Mucosa of stomach (tissue), 1 donor: ENCODE measurements at regions not wholly inside any gene's neighbourhood (a gene's known extent, or its start where the extent isn't known, plus 50 kb on each side); places are given as distances from the start of the nearest gene placed in this dataset.

Source experiments
- H3K27me3 ChIP-seq: one replicate; pipeline ENCODE4 v1.7.0; 2013; ENCODE audit warnings: mild to moderate bottlenecking, low read length; ENCODE audit not compliant: control insufficient read depth, insufficient read depth
- H3K36me3 ChIP-seq: one replicate; pipeline ENCODE4 v1.7.0; 2013; ENCODE audit warnings: low read length; ENCODE audit not compliant: control insufficient read depth, insufficient read depth
- H3K4me1 ChIP-seq: one replicate; pipeline ENCODE4 v1.7.0; 2013; ENCODE audit warnings: mild to moderate bottlenecking, low read length; ENCODE audit not compliant: control insufficient read depth, insufficient read depth
- H3K4me3 ChIP-seq: one replicate; pipeline ENCODE4 v1.7.0; 2013; ENCODE audit warnings: low read length
- H3K9ac ChIP-seq: one replicate; pipeline ENCODE4 v1.7.0; 2013; ENCODE audit warnings: mild to moderate bottlenecking, low read length, moderate library complexity
- H3K9me3 ChIP-seq: one replicate; pipeline ENCODE4 v1.7.0; 2013; ENCODE audit warnings: mild to moderate bottlenecking, low read length, moderate library complexity; ENCODE audit not compliant: control insufficient read depth
- donor health status: Pancreatic carcinoma.

GRCh38 chr18:21928925-21929324 is 188.3 kb downstream of the MIB1 start:
- no peaks in the 10 kb centered on the region for H3K9me3 ChIP-seq
- no peaks in the 10 kb centered on the region for H3K27me3 ChIP-seq
- H3K4me3 ChIP-seq = no peak overlapping the region
- no peaks in the 10 kb centered on the region for H3K36me3 ChIP-seq
- no peak overlapping the region for H3K9ac ChIP-seq
- H3K4me1 ChIP-seq = no peaks in the 10 kb centered on the region

GRCh38 chr18:21930177-21930576 is 189.6 kb downstream of the MIB1 start:
- H3K9ac ChIP-seq = no peak overlapping the region
- no peaks in the 10 kb centered on the region for H3K4me1 ChIP-seq
- H3K36me3 ChIP-seq = no peaks in the 10 kb centered on the region
- H3K9me3 ChIP-seq = no peaks in the 10 kb centered on the region
- H3K4me3 ChIP-seq = no peak overlapping the region
- no peaks in the 10 kb centered on the region for H3K27me3 ChIP-seq

- no peaks in the 10 kb centered on the region for H3K27me3 ChIP-seq
- H3K4me3 ChIP-seq = no peak overlapping the region
- no peaks in the 10 kb centered on the region for H3K9me3 ChIP-seq
- no peaks in the 10 kb centered on the region for H3K4me1 ChIP-seq
- no peaks in the 10 kb centered on the region for H3K36me3 ChIP-seq
- no peak overlapping the region for H3K9ac ChIP-seq
Measured at GRCh38 chr18:21933931-21934765, 193.6 kb downstream of the MIB1 start.

- Histone ChIP-seq H3K9me3 (no peaks in the 10 kb centered on the region), H3K27me3 (no peaks in the 10 kb centered on the region), H3K4me1 (no peaks in the 10 kb centered on the region), H3K4me3 (no peak overlapping the region), H3K9ac (no peak overlapping the region), H3K36me3 (no peaks in the 10 kb centered on the region)
Measured at GRCh38 chr18:21934766-21935015, 194.1 kb downstream of the MIB1 start.

- Histone ChIP-seq H3K9ac (no peak overlapping the region), H3K4me3 (no peak overlapping the region)
Measured at GRCh38 chr18:21943456-21943855, 202.9 kb downstream of the MIB1 start.

GRCh38 chr18:21949326-21950015 is 208.9 kb downstream of the MIB1 start:
- no peaks in the 10 kb centered on the region for H3K4me1 ChIP-seq
- no peak overlapping the region for H3K4me3 ChIP-seq
- no peaks in the 10 kb centered on the region for H3K36me3 ChIP-seq
- no peaks in the 10 kb centered on the region for H3K9me3 ChIP-seq
- no peaks in the 10 kb centered on the region for H3K27me3 ChIP-seq
- H3K9ac ChIP-seq = no peak overlapping the region

More at GRCh38 chr18:21943456-21943855, 202.9 kb downstream of the MIB1 start:
- no peaks in the 10 kb centered on the region for H3K27me3 ChIP-seq
- no peaks in the 10 kb centered on the region for H3K9me3 ChIP-seq
- no peaks in the 10 kb centered on the region for H3K36me3 ChIP-seq
- H3K4me1 ChIP-seq = no peaks in the 10 kb centered on the region

- no peaks in the 10 kb centered on the region for H3K9me3 ChIP-seq
- no peak overlapping the region for H3K4me3 ChIP-seq
- H3K4me1 ChIP-seq = no peaks in the 10 kb centered on the region
- no peaks in the 10 kb centered on the region for H3K27me3 ChIP-seq
- H3K36me3 ChIP-seq = no peaks in the 10 kb centered on the region
- H3K9ac ChIP-seq = no peak overlapping the region
Measured at GRCh38 chr18:21955757-21956652, 213.4 kb upstream of the GATA6 start.

GRCh38 chr18:21958263-21958662 is 211.1 kb upstream of the GATA6 start:
- Histone ChIP-seq H3K9ac (peak overlapping the region; percentile 29), H3K36me3 (no peaks in the 10 kb centered on the region), H3K27me3 (no peaks in the 10 kb centered on the region), H3K4me1 (no peaks in the 10 kb centered on the region), H3K4me3 (peak overlapping the region; percentile 9), H3K9me3 (no peaks in the 10 kb centered on the region)

- Histone ChIP-seq H3K4me1 (no peaks in the 10 kb centered on the region), H3K9ac (peak overlapping the region; percentile 29), H3K27me3 (no peaks in the 10 kb centered on the region), H3K36me3 (no peaks in the 10 kb centered on the region), H3K4me3 (peak overlapping the region; percentile 9), H3K9me3 (no peaks in the 10 kb centered on the region)
Measured at GRCh38 chr18:21958707-21959450, 210.5 kb upstream of the GATA6 start.

- H3K4me1 ChIP-seq = no peaks in the 10 kb centered on the region
- no peaks in the 10 kb centered on the region for H3K9me3 ChIP-seq
- H3K4me3 ChIP-seq = no peak overlapping the region
- H3K9ac ChIP-seq = no peak overlapping the region
- no peaks in the 10 kb centered on the region for H3K27me3 ChIP-seq
- H3K36me3 ChIP-seq = no peaks in the 10 kb centered on the region
Measured at GRCh38 chr18:21960189-21960588, 209.2 kb upstream of the GATA6 start.

- Histone ChIP-seq H3K27me3 (no peaks in the 10 kb centered on the region), H3K9me3 (no peaks in the 10 kb centered on the region), H3K36me3 (no peaks in the 10 kb centered on the region), H3K4me1 (peaks cover 8% of the 10 kb centered on the region), H3K4me3 (no peak overlapping the region), H3K9ac (no peak overlapping the region)
Measured at GRCh38 chr18:21963336-21963735, 206.1 kb upstream of the GATA6 start.
